ENCODE measurements at regions not wholly inside any gene's neighbourhood (a gene's known extent, or its start where the extent isn't known, plus 50 kb on each side); places are given as distances from the start of the nearest gene placed in this dataset.

DNA sequence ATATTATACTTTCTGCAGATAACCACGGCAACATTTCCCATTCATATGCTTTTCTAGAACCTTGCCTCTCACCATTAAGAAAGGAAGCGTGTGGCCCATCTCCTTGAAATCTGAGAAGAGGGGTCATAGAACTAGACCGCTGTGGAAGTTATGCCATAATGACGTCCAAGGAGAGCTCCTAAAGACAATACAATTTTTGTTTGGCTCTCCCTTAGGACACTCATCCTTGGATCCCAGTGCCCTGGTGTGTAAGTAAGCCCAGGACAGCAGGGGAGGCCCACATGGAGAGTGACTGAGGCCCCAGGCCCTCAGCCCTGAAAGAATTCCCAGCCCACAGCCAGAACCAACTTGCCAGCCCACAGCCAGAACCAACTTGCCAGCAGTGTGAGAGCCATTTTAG, 379.6 kb downstream of the FOXA2 start:
- no peak for TF ChIP-seq POLR2A (IDR thresholded peaks at IDR 0.05)
- TF ChIP-seq CTCF (IDR thresholded peaks at IDR 0.05), result no peak

All from stomach (tissue), 4 donors.